ENCODE measurements at regions not wholly inside any gene's neighbourhood (a gene's known extent, or its start where the extent isn't known, plus 50 kb on each side); places are given as distances from the start of the nearest gene placed in this dataset.

DNA sequence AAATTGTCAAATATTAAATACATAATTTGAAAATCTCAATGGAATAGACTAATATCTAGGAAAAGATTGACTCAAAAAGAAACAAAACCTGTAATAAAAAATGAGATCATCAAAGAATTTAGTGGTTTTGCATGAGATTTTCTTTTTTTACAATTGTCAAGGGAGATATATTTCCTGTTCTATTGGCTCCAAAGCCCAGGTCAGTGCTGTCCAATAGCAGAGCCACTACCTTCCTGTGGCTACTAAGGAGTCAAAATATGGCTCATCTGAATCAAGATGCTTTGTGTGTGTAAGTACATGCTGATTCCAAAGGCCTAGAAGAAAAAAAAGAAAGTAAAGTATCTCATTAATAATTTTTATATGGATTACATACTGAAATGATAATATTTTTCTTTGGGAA lies 191.9 kb downstream of the C7orf25 start:
- TF ChIP-seq, protein P1, sequence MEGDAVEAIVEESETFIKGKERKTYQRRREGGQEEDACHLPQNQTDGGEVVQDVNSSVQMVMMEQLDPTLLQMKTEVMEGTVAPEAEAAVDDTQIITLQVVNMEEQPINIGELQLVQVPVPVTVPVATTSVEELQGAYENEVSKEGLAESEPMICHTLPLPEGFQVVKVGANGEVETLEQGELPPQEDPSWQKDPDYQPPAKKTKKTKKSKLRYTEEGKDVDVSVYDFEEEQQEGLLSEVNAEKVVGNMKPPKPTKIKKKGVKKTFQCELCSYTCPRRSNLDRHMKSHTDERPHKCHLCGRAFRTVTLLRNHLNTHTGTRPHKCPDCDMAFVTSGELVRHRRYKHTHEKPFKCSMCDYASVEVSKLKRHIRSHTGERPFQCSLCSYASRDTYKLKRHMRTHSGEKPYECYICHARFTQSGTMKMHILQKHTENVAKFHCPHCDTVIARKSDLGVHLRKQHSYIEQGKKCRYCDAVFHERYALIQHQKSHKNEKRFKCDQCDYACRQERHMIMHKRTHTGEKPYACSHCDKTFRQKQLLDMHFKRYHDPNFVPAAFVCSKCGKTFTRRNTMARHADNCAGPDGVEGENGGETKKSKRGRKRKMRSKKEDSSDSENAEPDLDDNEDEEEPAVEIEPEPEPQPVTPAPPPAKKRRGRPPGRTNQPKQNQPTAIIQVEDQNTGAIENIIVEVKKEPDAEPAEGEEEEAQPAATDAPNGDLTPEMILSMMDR (IDR thresholded peaks at IDR 0.05): no peak
- TF ChIP-seq EP300 (IDR thresholded peaks at IDR 0.05; ENCODE audit: low read depth): no peak

All from transverse colon (tissue), 3 donors.